Mammary epithelial cell (primary cell): ENCODE measurements at regions not wholly inside any gene's neighbourhood (a gene's known extent, or its start where the extent isn't known, plus 50 kb on each side); places are given as distances from the start of the nearest gene placed in this dataset.
A peak's percentile ranks its signal among the peaks of the same experiment; 100 is the strongest.

Experiments
- CTCF ChIP-seq, 2 donors: IDR thresholded peaks in 1 of 2; conservative IDR thresholded peaks in 1 of 2; 2 replicates each; pipeline ENCODE4 v1.5.1; 2011 to 2012; ENCODE audit warnings: inconsistent platforms in 2 of 2, low read length in 2 of 2, mild to moderate bottlenecking in 2 of 2, control low read depth in 1 of 2, low read depth in 1 of 2; ENCODE audit not compliant: insufficient read depth in 1 of 2; ENCODE audit errors: extremely low read depth in 1 of 2
- EZH2 ChIP-seq: IDR thresholded peaks from 2 replicates; pipeline ENCODE4 v1.6.1; 2012; ENCODE audit warnings: low read length, inconsistent platforms, borderline replicate concordance

DNA sequence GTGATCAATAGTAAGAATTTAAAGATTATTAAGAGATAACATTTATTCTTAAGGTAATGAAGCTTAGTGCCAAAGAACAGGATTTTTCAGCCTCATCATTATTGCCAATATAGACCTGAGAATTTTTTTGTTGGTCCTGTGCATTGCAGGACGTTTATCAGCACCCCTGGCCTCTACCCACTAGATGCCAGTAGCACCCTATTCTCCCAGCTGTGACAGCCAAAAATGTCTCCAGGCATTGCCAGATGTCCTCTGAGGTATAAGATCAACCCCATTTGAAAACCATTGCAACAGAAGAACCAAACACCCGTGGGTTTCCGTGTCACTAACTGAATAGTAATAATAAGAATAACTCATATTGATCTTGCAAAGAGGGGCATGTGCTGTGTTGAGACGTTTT, 700.0 kb upstream of the SOX11 start:
- TF ChIP-seq EZH2 (no peak), CTCF (conservative IDR thresholded peaks at IDR 0.05 in 1 of 2, IDR thresholded peaks at IDR 0.05 in 1 of 2; ENCODE audit: extremely low read depth in 1 of 2, insufficient read depth in 1 of 2, low read depth in 1 of 2, low read length in 2 of 2) (peak in 1 of 2 donors; percentile 35)
